ENCODE measurements at regions not wholly inside any gene's neighbourhood (a gene's known extent, or its start where the extent isn't known, plus 50 kb on each side); places are given as distances from the start of the nearest gene placed in this dataset.
"Not testable (repeated sequence)": the region's sequence is repeated elsewhere in the genome, so short reads cannot be mapped to it uniquely, and the experiment has no call there.

GRCh38 chr9:26669701-26670670, 222.6 kb downstream of the CAAP1 start:
- intact Hi-C loops (cut with micrococcal nuclease), result no loop called here
- Histone ChIP-seq H3K4me1 (no peaks in the 10 kb centered on the region), H3K27me3 (ENCODE audit: low read depth) (no peaks in the 10 kb centered on the region), H3K4me3 (no peak overlapping the region), H3K36me3 (no peaks in the 10 kb centered on the region), H3K9me3 (replicated peaks) (no peaks in the 10 kb centered on the region), H3K27ac (replicated peaks) (no peak overlapping the region)
- DNase-seq, result no peak
- no peak for TF ChIP-seq CTCF (IDR thresholded peaks at IDR 0.05; ENCODE audit: borderline replicate concordance)

GRCh38 chr9:26667882-26668281, 224.7 kb downstream of the CAAP1 start:
- H3K4me1 ChIP-seq, result no peaks in the 10 kb centered on the region
- no peak for TF ChIP-seq CTCF (IDR thresholded peaks at IDR 0.05; ENCODE audit: borderline replicate concordance)
- no peaks in the 10 kb centered on the region for H3K36me3 ChIP-seq
- intact Hi-C loops (cut with micrococcal nuclease), result no loop called here
- H3K9me3 ChIP-seq (replicated peaks), result no peaks in the 10 kb centered on the region
- no peak overlapping the region for H3K4me3 ChIP-seq
- H3K27ac ChIP-seq (replicated peaks), result no peak overlapping the region
- no peaks in the 10 kb centered on the region for H3K27me3 ChIP-seq (ENCODE audit: low read depth)
- no peak for DNase-seq

GRCh38 chr9:26665666-26666065, 226.9 kb downstream of the CAAP1 start:
- DNase-seq, result no peak
- no peak for TF ChIP-seq CTCF (IDR thresholded peaks at IDR 0.05; ENCODE audit: borderline replicate concordance)
- H3K4me1 ChIP-seq, result no peaks in the 10 kb centered on the region
- H3K27me3 ChIP-seq (ENCODE audit: low read depth), result no peaks in the 10 kb centered on the region
- H3K27ac ChIP-seq (replicated peaks), result no peak overlapping the region
- no peak overlapping the region for H3K4me3 ChIP-seq
- intact Hi-C loops (cut with micrococcal nuclease), result no loop called here
- H3K9me3 ChIP-seq (replicated peaks), result no peaks in the 10 kb centered on the region
- no peaks in the 10 kb centered on the region for H3K36me3 ChIP-seq

- H3K9me3 ChIP-seq (replicated peaks); H3K4me1 ChIP-seq; H3K27ac ChIP-seq (replicated peaks); H3K36me3 ChIP-seq; H3K4me3 ChIP-seq; intact Hi-C loops (cut with micrococcal nuclease); H3K27me3 ChIP-seq (ENCODE audit: low read depth); DNase-seq: not testable (repeated sequence)
Measured at GRCh38 chr9:26664087-26664773, 228.4 kb downstream of the CAAP1 start.

DNA sequence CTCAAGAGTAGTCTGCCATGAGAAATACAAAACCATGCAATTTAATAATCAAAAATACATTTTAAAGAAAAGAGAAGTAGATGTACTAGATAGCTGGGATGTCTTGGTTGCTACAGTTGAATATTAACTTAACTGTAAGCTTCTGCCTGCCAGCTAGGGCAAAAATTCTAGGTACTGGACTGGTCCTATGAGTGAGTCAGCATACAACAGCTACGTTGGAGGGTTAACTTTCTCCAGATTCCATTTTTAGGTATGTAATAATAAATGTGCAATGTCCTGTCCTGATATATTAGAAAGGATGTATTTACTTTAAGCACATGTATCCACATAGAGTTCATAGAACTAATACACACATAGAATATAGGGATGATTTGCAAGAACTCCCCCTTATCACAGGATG, 230.1 kb downstream of the CAAP1 start:
- H3K27ac ChIP-seq (replicated peaks), result no peak overlapping the region
- no peaks in the 10 kb centered on the region for H3K4me1 ChIP-seq
- DNase-seq, result no peak
- peaks cover 10% of the 10 kb centered on the region for H3K27me3 ChIP-seq (ENCODE audit: low read depth)
- intact Hi-C loops (cut with micrococcal nuclease), result no loop called here
- no peak for TF ChIP-seq CTCF (IDR thresholded peaks at IDR 0.05; ENCODE audit: borderline replicate concordance)
- no peaks in the 10 kb centered on the region for H3K36me3 ChIP-seq
- H3K4me3 ChIP-seq, result no peak overlapping the region
- no peaks in the 10 kb centered on the region for H3K9me3 ChIP-seq (replicated peaks)

DNA sequence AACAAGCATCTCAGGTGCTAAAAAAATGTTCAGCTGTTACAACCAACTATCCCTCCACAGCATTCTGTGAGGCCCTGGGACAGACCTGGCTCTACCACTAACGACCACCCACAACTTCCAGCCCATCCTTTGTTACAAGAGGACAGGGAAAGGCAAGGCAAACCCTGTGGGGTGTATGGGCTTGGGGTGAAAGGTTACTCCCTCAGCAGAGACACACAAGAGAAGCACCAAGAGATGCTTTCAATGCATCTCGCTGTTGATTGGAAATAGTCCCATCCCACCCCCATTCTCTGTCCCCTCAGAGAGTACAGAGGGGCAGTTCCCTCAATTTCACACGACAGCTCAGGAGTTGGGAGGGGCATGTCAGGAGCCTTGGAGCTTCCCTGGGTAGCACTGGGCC, 234.1 kb downstream of the CAAP1 start:
- H3K27me3 ChIP-seq (ENCODE audit: low read depth), result peaks cover 11% of the 10 kb centered on the region
- H3K9me3 ChIP-seq (replicated peaks), result no peaks in the 10 kb centered on the region
- H3K27ac ChIP-seq (replicated peaks), result no peak overlapping the region
- intact Hi-C loops (cut with micrococcal nuclease), result no loop called here
- DNase-seq, result no peak
- no peaks in the 10 kb centered on the region for H3K36me3 ChIP-seq
- no peak overlapping the region for H3K4me3 ChIP-seq
- TF ChIP-seq CTCF (IDR thresholded peaks at IDR 0.05; ENCODE audit: borderline replicate concordance), result no peak
- no peaks in the 10 kb centered on the region for H3K4me1 ChIP-seq
